Keratinocyte (primary cell): ENCODE measurements at regions not wholly inside any gene's neighbourhood (a gene's known extent, or its start where the extent isn't known, plus 50 kb on each side); places are given as distances from the start of the nearest gene placed in this dataset.
A peak's percentile ranks its signal among the peaks of the same experiment; 100 is the strongest.

ENCODE experiments used
- DNase-seq: peaks from one replicate; pipeline ENCODE4 v3.0.0-alpha.2; 2011; ENCODE audit warnings: low read depth, missing footprints, low spot score
- FAIRE-seq: peaks from 2 replicates; lab custom pipeline; 2011; peaks lifted over from hg19 to GRCh38; lab: Jason Lieb, UNC
- H2AFZ ChIP-seq: 2 replicates; pipeline ENCODE4 v1.6.0; 2012; ENCODE audit warnings: low read length, control low read depth, inconsistent platforms; ENCODE audit not compliant: control insufficient read depth
- H3K27ac ChIP-seq: 2 replicates; pipeline ENCODE4 v1.5.1; 2011; ENCODE audit warnings: low read length; ENCODE audit not compliant: control insufficient read depth, insufficient read depth
- H3K27me3 ChIP-seq: 3 replicates; pipeline ENCODE4 v1.6.0; 2011; ENCODE audit warnings: low read length; ENCODE audit not compliant: control insufficient read depth, insufficient read depth; ENCODE audit errors: extremely low read depth
- H3K36me3 ChIP-seq, 2 experiments: 2 replicates in 1 of 2; 3 replicates in 1 of 2; pipeline ENCODE4 v1.5.1; 2011; ENCODE audit warnings: low read length in 2 of 2, mild to moderate bottlenecking in 1 of 2; ENCODE audit not compliant: control insufficient read depth in 2 of 2, insufficient read depth in 2 of 2; ENCODE audit errors: extremely low read depth in 1 of 2
- H3K4me1 ChIP-seq: 3 replicates; pipeline ENCODE4 v1.5.1; 2011; ENCODE audit warnings: low read length; ENCODE audit not compliant: control insufficient read depth, insufficient read depth; ENCODE audit errors: extremely low read depth
- H3K4me2 ChIP-seq: 3 replicates; pipeline ENCODE4 v1.6.0; 2011; ENCODE audit warnings: low read depth, low read length; ENCODE audit not compliant: control insufficient read depth, insufficient read depth; ENCODE audit errors: extremely low read depth
- H3K4me3 ChIP-seq, 3 experiments: fragments of 200-600 bp in 1 of 3; sonication (generic) in 1 of 3; 2 replicates in 2 of 3; 3 replicates in 1 of 3; pipeline ENCODE4 v1.5.1; 2011 to 2016; ENCODE audit warnings: low read length in 3 of 3, mild to moderate bottlenecking in 3 of 3, control low read depth in 2 of 3, inconsistent platforms in 1 of 3, low read depth in 1 of 3, mixed read lengths in 1 of 3, mixed run types in 1 of 3, moderate library complexity in 1 of 3; ENCODE audit not compliant: control insufficient read depth in 2 of 3, insufficient read depth in 2 of 3; ENCODE audit errors: extremely low read depth in 1 of 3
- H3K79me2 ChIP-seq: 2 replicates; pipeline ENCODE4 v1.6.0; 2012; ENCODE audit warnings: low read length; ENCODE audit not compliant: control insufficient read depth, insufficient read depth
- H3K9ac ChIP-seq: 3 replicates; pipeline ENCODE4 v1.6.0; 2011; ENCODE audit warnings: low read length; ENCODE audit not compliant: control insufficient read depth, insufficient read depth; ENCODE audit errors: extremely low read depth
- H3K9me1 ChIP-seq: 3 replicates; pipeline ENCODE4 v1.6.0; 2011; ENCODE audit warnings: low read length; ENCODE audit not compliant: control insufficient read depth, insufficient read depth; ENCODE audit errors: extremely low read depth
- H3K9me3 ChIP-seq: 2 replicates; pipeline ENCODE4 v1.5.1; 2012; ENCODE audit warnings: low read depth, low read length; ENCODE audit not compliant: control insufficient read depth
- H4K20me1 ChIP-seq: 3 replicates; pipeline ENCODE4 v1.6.0; 2011; ENCODE audit warnings: low read length; ENCODE audit not compliant: control insufficient read depth, insufficient read depth; ENCODE audit errors: extremely low read depth
- CTCF ChIP-seq, 3 experiments: IDR thresholded peaks in 1 of 3; conservative IDR thresholded peaks in 1 of 3; optimal IDR thresholded peaks in 1 of 3; 2 replicates in 2 of 3; 3 replicates in 1 of 3; pipeline versions ENCODE3 to v1.5.1; 2011; ENCODE audit warnings: low read length in 3 of 3, mild to moderate bottlenecking in 3 of 3, moderate library complexity in 2 of 3, control low read depth in 1 of 3, inconsistent platforms in 1 of 3; ENCODE audit not compliant: insufficient read depth in 2 of 3; ENCODE audit errors: extremely low read depth in 1 of 3
- EZH2 ChIP-seq: IDR thresholded peaks from one replicate; pipeline ENCODE4 v1.6.1; 2012; ENCODE audit warnings: inconsistent platforms, mild to moderate bottlenecking, low read length, moderate library complexity
- dilution Hi-C: fragments of 300-500 bp; cut with MboI; formaldehyde crosslinking; loops from one replicate; pipeline ENCODE4 v1.7.0; 2020; ENCODE audit warnings: low sequenced_read_pairs; ENCODE audit not compliant: extremely low pct_ligation_motif_present

- no peak for TF ChIP-seq CTCF (optimal IDR thresholded peaks at IDR 0.05 in 1 of 3, IDR thresholded peaks at IDR 0.05 in 1 of 3, conservative IDR thresholded peaks at IDR 0.05 in 1 of 3; ENCODE audit: extremely low read depth in 1 of 3, insufficient read depth in 2 of 3, low read length in 3 of 3)
- no peak for TF ChIP-seq EZH2
- FAIRE-seq (peak; percentile 9), DNase-seq (no peak)
- H3K79me2 ChIP-seq: no peaks in the 10 kb centered on the region
- no peaks in the 10 kb centered on the region for H3K36me3 ChIP-seq
- H3K9me3 ChIP-seq: no peaks in the 10 kb centered on the region
- H3K9ac ChIP-seq: no peak overlapping the region
- H3K9me1 ChIP-seq: no peaks in the 10 kb centered on the region
- no peak overlapping the region for H3K4me3 ChIP-seq
- H3K27me3 ChIP-seq: no peaks in the 10 kb centered on the region
- dilution Hi-C loops: no loop called here
- peaks cover 8% of the 10 kb centered on the region for H3K4me1 ChIP-seq
- no peak overlapping the region for H3K27ac ChIP-seq
- H2AFZ ChIP-seq: no peak overlapping the region
- no peaks in the 10 kb centered on the region for H4K20me1 ChIP-seq
- no peak overlapping the region for H3K4me2 ChIP-seq
These were observed 51.3 kb upstream of the RND3 start for GRCh38 chr2:150538651-150539201.
